SH-SY5Y (cell line): ENCODE measurements at regions not wholly inside any gene's neighbourhood (a gene's known extent, or its start where the extent isn't known, plus 50 kb on each side); places are given as distances from the start of the nearest gene placed in this dataset.

Source experiments
- GATA2 ChIP-seq: IDR thresholded peaks from 2 replicates; pipeline ENCODE4 v1.6.1; 2011; ENCODE audit warnings: mild to moderate bottlenecking, low read depth, low read length
- GATA3 ChIP-seq: IDR thresholded peaks from 2 replicates; pipeline ENCODE4 v1.6.1; 2011; ENCODE audit warnings: low read depth, mild to moderate bottlenecking, low read length, moderate library complexity

DNA sequence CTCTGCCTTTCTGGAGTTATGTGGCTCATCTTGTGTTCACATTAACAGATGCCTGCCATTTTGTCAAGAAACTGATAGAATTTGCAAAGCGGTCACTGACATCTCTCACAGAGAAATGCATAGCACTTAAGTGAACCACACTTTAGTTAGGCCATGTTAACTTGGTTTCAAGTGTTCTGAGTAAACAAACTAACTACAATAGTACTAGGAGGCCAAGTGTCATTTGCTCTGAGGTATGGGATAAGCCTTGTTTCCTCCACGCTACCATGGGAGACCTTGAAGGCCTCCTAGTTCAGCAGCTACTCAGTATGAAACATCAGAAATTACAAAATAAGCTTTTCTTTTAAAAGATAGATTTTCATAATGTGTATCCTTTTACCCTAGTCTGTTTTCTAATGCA is 143.5 kb upstream of the MARCKS start:
- TF ChIP-seq GATA3 (no peak), GATA2 (no peak)

GRCh38 chr6:113718588-113718987 is 138.6 kb upstream of the MARCKS start:
- no peak for TF ChIP-seq GATA2
- no peak for TF ChIP-seq GATA3

- no peak for TF ChIP-seq GATA3
- TF ChIP-seq GATA2 = no peak
Measured at GRCh38 chr6:113719064-113719463, 138.1 kb upstream of the MARCKS start.

DNA sequence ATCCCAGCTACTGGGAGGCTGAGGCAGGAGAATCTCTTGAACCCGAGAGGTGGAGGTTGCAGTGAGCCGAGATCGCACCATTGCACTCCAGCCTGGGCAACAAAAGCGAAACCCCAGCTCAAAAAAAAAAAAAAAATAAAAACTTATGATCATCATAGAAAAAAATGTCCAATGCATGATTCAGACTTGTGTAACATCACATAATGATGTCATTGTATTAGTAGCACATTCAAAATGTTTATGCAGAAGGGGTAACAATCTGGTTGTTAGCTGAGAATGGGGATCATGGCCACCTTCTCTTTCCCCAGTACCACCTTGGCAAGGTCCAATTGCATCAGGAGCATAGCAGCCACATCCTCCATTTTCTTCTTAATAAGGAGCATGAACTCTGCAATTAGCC is 137.6 kb upstream of the MARCKS start:
- TF ChIP-seq GATA3 = no peak
- no peak for TF ChIP-seq GATA2

DNA sequence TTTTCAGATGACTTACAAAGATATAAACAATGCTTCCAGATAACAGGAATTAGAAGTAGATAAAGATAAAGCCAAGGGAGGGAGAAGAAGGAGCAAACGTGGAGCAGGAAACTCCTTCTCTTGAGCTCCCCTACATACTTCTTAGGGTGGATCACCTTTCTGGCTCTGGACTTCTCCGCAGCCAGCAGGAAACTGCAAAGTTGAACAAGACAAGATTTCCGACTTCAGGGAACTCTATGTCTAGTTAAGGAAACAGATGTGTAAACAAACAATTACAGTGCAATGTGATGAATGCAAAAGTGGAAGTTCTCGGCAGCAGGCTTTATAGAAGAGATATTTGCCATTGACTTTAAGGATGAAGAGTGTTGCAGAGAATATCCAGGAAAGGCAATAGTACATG is 134.0 kb upstream of the MARCKS start:
- no peak for TF ChIP-seq GATA3
- no peak for TF ChIP-seq GATA2

- TF ChIP-seq GATA3 = no peak
Measured at GRCh38 chr6:113731541-113731940, 125.6 kb upstream of the MARCKS start.

DNA sequence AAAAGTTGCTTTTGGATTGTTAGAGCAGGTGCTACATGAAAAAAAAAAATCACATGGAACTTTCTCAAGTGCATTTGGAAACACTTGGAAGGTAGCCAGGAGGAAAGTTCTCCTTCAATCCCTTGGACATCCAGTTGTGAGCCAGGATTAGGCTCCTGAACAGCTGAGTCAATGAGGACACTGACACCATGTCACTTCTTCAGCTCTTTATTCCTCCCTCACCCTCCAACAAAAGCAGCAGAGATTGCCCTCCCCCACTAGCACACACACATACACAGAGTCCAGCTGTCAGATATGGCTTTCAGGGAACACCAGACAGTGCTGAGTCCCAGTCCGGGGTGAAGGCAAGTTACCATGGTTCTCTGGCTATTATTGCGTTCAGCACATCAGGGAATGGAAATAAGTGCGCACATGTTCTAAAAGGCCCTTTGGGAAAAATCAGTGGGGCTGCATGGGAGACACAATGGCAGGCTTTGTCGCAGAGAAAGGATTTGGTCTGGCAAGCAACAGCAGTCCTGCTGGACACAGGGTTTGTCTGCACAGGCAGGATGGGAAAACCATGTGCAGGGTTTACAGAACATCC is 124.7 kb upstream of the MARCKS start:
- TF ChIP-seq GATA2 (no peak), GATA3 (no peak)

DNA sequence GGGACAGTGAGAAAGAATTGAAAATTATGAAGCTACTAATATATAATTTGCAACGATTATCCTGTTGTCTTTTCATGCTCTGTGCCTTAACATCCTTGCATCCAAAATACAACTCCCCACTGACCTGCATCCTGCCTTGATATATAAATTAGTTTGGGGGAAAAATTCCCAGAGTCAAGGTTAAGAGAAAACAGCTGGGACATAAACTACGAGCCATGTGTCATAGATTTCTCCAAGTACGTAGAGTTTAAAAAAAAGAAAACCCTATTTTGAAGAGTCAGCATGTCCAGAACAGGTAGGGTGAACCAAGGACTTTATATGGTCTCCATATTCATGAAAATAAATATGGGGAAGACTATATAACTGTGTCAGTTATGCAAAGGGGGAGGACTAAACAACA is 123.8 kb upstream of the MARCKS start:
- TF ChIP-seq GATA2 = no peak
- no peak for TF ChIP-seq GATA3

- TF ChIP-seq GATA2 (no peak), GATA3 (no peak)
Measured at GRCh38 chr6:113734982-113735381, 122.2 kb upstream of the MARCKS start.

GRCh38 chr6:113735491-113735890 is 121.7 kb upstream of the MARCKS start:
- TF ChIP-seq GATA3 = no peak
- no peak for TF ChIP-seq GATA2

- TF ChIP-seq GATA2 = no peak
- no peak for TF ChIP-seq GATA3
Measured at GRCh38 chr6:113736978-113737377, 120.2 kb upstream of the MARCKS start.

- TF ChIP-seq GATA3 (no peak), GATA2 (no peak)
Measured at GRCh38 chr6:113739041-113739655, 118.0 kb upstream of the MARCKS start.

- TF ChIP-seq GATA3 (no peak), GATA2 (no peak)
Measured at GRCh38 chr6:113741651-113742050, 115.5 kb upstream of the MARCKS start.

GRCh38 chr6:113742342-113742741 is 114.8 kb upstream of the MARCKS start:
- TF ChIP-seq GATA3 (no peak), GATA2 (no peak)

DNA sequence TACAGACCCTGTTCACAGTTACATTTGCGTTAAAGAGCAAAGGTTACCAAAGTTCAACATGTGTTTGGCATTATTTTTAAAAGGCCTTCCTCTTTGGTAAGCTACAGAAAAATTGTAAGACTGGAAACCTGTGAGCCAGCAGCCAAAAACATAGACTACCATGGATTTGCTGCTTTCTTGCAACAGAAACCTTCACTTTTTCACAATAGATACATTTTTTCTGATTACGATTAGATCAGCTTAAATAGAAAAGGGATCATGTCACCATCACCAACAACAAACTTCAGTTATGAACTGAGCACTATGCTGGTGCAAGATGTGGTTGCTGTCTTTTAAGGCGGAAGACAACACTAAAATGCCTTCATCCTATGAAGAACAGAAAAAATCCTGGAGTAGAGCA is 112.3 kb upstream of the MARCKS start:
- no peak for TF ChIP-seq GATA3
- TF ChIP-seq GATA2 = no peak

DNA sequence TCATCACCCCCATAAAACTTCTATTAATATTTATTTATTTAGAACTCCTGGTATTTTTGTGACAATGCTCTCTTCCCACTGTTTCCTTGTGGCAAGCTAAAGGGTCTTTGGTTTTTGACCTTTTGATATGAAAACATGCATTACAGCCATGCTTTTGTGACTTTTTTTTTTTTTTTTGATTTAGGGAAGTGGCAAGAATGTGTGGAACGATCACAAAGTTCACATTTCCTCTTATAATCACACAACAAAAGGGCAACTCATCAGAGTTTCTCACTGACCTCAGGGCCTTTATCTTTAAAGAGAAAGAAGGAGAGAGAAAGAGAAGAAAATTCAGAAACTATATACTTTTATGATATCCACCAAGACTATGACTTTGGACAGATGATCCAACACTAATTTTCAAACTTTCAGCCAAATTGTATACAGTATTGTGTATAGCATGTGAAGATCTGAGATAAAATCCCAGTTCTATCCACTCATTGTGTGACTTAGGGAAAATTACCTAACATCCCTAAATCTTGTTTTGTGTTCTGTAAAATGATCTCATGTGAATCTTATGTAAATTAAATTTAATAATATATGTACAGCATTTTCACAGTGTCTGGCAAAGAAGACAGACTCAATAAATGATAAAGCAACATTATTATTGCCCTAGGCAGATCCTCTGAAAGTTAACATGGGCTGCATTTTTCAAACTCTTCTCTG is 106.8 kb upstream of the MARCKS start:
- no peak for TF ChIP-seq GATA3
- no peak for TF ChIP-seq GATA2
